WERI-Rb-1 (cell line): ENCODE measurements at regions not wholly inside any gene's neighbourhood (a gene's known extent, or its start where the extent isn't known, plus 50 kb on each side); places are given as distances from the start of the nearest gene placed in this dataset.

ENCODE experiments used
- DNase-seq: peaks from one replicate; pipeline ENCODE4 v3.0.0-alpha.2; 2020
- H3K27ac ChIP-seq: fragments of 250-450 bp; sonication (Bioruptor Pico); 2 replicates; pipeline ENCODE4 v1.5.1; 2020; ENCODE audit warnings: mild to moderate bottlenecking, moderate library complexity
- H3K27me3 ChIP-seq: fragments of 250-450 bp; sonication (Bioruptor Pico); 2 replicates; pipeline ENCODE4 v1.5.1; 2021; ENCODE audit warnings: mild to moderate bottlenecking, low read depth, moderate library complexity; ENCODE audit not compliant: insufficient read depth, severe bottlenecking
- H3K36me3 ChIP-seq: fragments of 250-450 bp; sonication (Bioruptor Pico); 2 replicates; pipeline ENCODE4 v1.5.1; 2020; ENCODE audit warnings: mild to moderate bottlenecking, moderate library complexity
- H3K4me3 ChIP-seq: 2 replicates; pipeline ENCODE4 v1.5.1; 2011; ENCODE audit warnings: low read depth, mild to moderate bottlenecking, control low read depth, low read length
- H3K9me3 ChIP-seq: fragments of 250-450 bp; sonication (Bioruptor Pico); 2 replicates; pipeline ENCODE4 v1.5.1; 2021; ENCODE audit warnings: mild to moderate bottlenecking, moderate library complexity; ENCODE audit not compliant: severe bottlenecking
- CTCF ChIP-seq: IDR thresholded peaks from 2 replicates; pipeline ENCODE4 v1.5.1; 2011; ENCODE audit warnings: low read depth, mild to moderate bottlenecking, control low read depth, inconsistent platforms, low read length

- H3K9me3 ChIP-seq: no peaks in the 10 kb centered on the region
- no peak for DNase-seq
- H3K27me3 ChIP-seq: no peaks in the 10 kb centered on the region
- TF ChIP-seq CTCF: no peak
- no peak overlapping the region for H3K4me3 ChIP-seq
- no peak overlapping the region for H3K27ac ChIP-seq
- H3K36me3 ChIP-seq: no peaks in the 10 kb centered on the region
These were observed 53.4 kb upstream of the STK17B start for GRCh38 chr2:196224756-196225155.

GRCh38 chr2:196225213-196225612 is 53.8 kb upstream of the STK17B start:
- Histone ChIP-seq H3K27ac (no peak overlapping the region), H3K9me3 (no peaks in the 10 kb centered on the region), H3K4me3 (no peak overlapping the region), H3K27me3 (no peaks in the 10 kb centered on the region), H3K36me3 (no peaks in the 10 kb centered on the region)
- no peak for DNase-seq
- TF ChIP-seq CTCF: no peak

GRCh38 chr2:196226058-196226706 is 54.8 kb upstream of the STK17B start:
- H3K9me3 ChIP-seq: no peaks in the 10 kb centered on the region
- H3K27me3 ChIP-seq: no peaks in the 10 kb centered on the region
- H3K36me3 ChIP-seq: no peaks in the 10 kb centered on the region
- no peak overlapping the region for H3K4me3 ChIP-seq
- no peak for TF ChIP-seq CTCF
- no peak overlapping the region for H3K27ac ChIP-seq
- DNase-seq: no peak

GRCh38 chr2:196226707-196227065 is 55.3 kb upstream of the STK17B start:
- no peak overlapping the region for H3K27ac ChIP-seq

GRCh38 chr2:196229013-196229412 is 57.6 kb upstream of the STK17B start:
- H3K27me3 ChIP-seq: no peaks in the 10 kb centered on the region
- no peaks in the 10 kb centered on the region for H3K9me3 ChIP-seq
- TF ChIP-seq CTCF: no peak
- no peak overlapping the region for H3K27ac ChIP-seq
- no peaks in the 10 kb centered on the region for H3K36me3 ChIP-seq
- no peak overlapping the region for H3K4me3 ChIP-seq
- no peak for DNase-seq

More at GRCh38 chr2:196226707-196227065, 55.3 kb upstream of the STK17B start:
- no peak overlapping the region for H3K4me3 ChIP-seq
- H3K27me3 ChIP-seq: no peaks in the 10 kb centered on the region
- no peak for DNase-seq
- no peaks in the 10 kb centered on the region for H3K36me3 ChIP-seq
- H3K9me3 ChIP-seq: no peaks in the 10 kb centered on the region
- TF ChIP-seq CTCF: no peak
